ENCODE measurements at regions not wholly inside any gene's neighbourhood (a gene's known extent, or its start where the extent isn't known, plus 50 kb on each side); places are given as distances from the start of the nearest gene placed in this dataset.

GRCh38 chr15:69608661-69609060 is 156.0 kb downstream of the RPLP1 start:
- no peak overlapping the region for H3K4me3 ChIP-seq (ENCODE audit: low read depth, low read length)
- TF ChIP-seq CTCF (IDR thresholded peaks at IDR 0.05; ENCODE audit: borderline replicate concordance, insufficient read depth, low read depth, low read length), result no peak

GRCh38 chr15:69609176-69609575 is 156.6 kb downstream of the RPLP1 start:
- no peak for TF ChIP-seq CTCF (IDR thresholded peaks at IDR 0.05; ENCODE audit: borderline replicate concordance, insufficient read depth, low read depth, low read length)
- no peak overlapping the region for H3K4me3 ChIP-seq (ENCODE audit: low read depth, low read length)

GRCh38 chr15:69609776-69610175 is 157.2 kb downstream of the RPLP1 start:
- TF ChIP-seq CTCF (IDR thresholded peaks at IDR 0.05; ENCODE audit: borderline replicate concordance, insufficient read depth, low read depth, low read length), result no peak
- no peak overlapping the region for H3K4me3 ChIP-seq (ENCODE audit: low read depth, low read length)

- TF ChIP-seq CTCF (IDR thresholded peaks at IDR 0.05; ENCODE audit: borderline replicate concordance, insufficient read depth, low read depth, low read length), result no peak
- no peak overlapping the region for H3K4me3 ChIP-seq (ENCODE audit: low read depth, low read length)
These were observed 157.7 kb downstream of the RPLP1 start for GRCh38 chr15:69610277-69610676.

GRCh38 chr15:69610858-69611257 is 158.2 kb downstream of the RPLP1 start:
- no peak for TF ChIP-seq CTCF (IDR thresholded peaks at IDR 0.05; ENCODE audit: borderline replicate concordance, insufficient read depth, low read depth, low read length)

GRCh38 chr15:69612112-69612511 is 159.5 kb downstream of the RPLP1 start:
- TF ChIP-seq CTCF (IDR thresholded peaks at IDR 0.05; ENCODE audit: borderline replicate concordance, insufficient read depth, low read depth, low read length), result no peak
- no peak overlapping the region for H3K4me3 ChIP-seq (ENCODE audit: low read depth, low read length)

More at GRCh38 chr15:69610858-69611257, 158.2 kb downstream of the RPLP1 start:
- H3K4me3 ChIP-seq (ENCODE audit: low read depth, low read length), result no peak overlapping the region

- no peak overlapping the region for H3K4me3 ChIP-seq (ENCODE audit: low read depth, low read length)
- TF ChIP-seq CTCF (IDR thresholded peaks at IDR 0.05; ENCODE audit: borderline replicate concordance, insufficient read depth, low read depth, low read length), result no peak
These were observed 160.6 kb downstream of the RPLP1 start for GRCh38 chr15:69613182-69613581.
